SW480 (cell line): ENCODE measurements at regions not wholly inside any gene's neighbourhood (a gene's known extent, or its start where the extent isn't known, plus 50 kb on each side); places are given as distances from the start of the nearest gene placed in this dataset.
"Not testable (repeated sequence)": the region's sequence is repeated elsewhere in the genome, so short reads cannot be mapped to it uniquely, and the experiment has no call there.

Source experiments
- DNase-seq: peaks from one replicate; pipeline ENCODE4 v3.0.0-alpha.2; 2016; ENCODE audit warnings: low spot score

GRCh38 chr11:57917632-57918031 lies 106.0 kb upstream of the OR9Q1 start:
- no peak for DNase-seq

GRCh38 chr11:57920971-57921370 lies 102.7 kb upstream of the OR9Q1 start:
- no peak for DNase-seq

- no peak for DNase-seq
Measured at GRCh38 chr11:57932105-57932504, 91.6 kb upstream of the OR9Q1 start.

GRCh38 chr11:57935402-57936049 lies 88.2 kb upstream of the OR9Q1 start:
- DNase-seq = no peak

GRCh38 chr11:57936050-57936418 lies 87.6 kb upstream of the OR9Q1 start:
- DNase-seq = no peak

- no peak for DNase-seq
Measured at GRCh38 chr11:57937431-57937830, 86.2 kb upstream of the OR9Q1 start.

- no peak for DNase-seq
Measured at GRCh38 chr11:57938351-57938750, 85.3 kb upstream of the OR9Q1 start.

GRCh38 chr11:57940044-57940756 lies 83.5 kb upstream of the OR9Q1 start:
- DNase-seq = no peak

GRCh38 chr11:57941875-57942274 lies 81.8 kb upstream of the OR9Q1 start:
- no peak for DNase-seq

GRCh38 chr11:57942808-57943207 lies 80.9 kb upstream of the OR9Q1 start:
- DNase-seq = no peak

GRCh38 chr11:57943766-57944165 lies 79.9 kb upstream of the OR9Q1 start:
- not testable (repeated sequence) for DNase-seq

- DNase-seq = no peak
Measured at GRCh38 chr11:57946628-57947027, 77.1 kb upstream of the OR9Q1 start.

- DNase-seq = no peak
Measured at GRCh38 chr11:57964660-57965059, 59.0 kb upstream of the OR9Q1 start.

- DNase-seq = no peak
Measured at GRCh38 chr11:57971272-57972012, 52.2 kb upstream of the OR9Q1 start.

- no peak for DNase-seq
Measured at GRCh38 chr11:57972013-57972367, 51.7 kb upstream of the OR9Q1 start.
